CD4-positive, alpha-beta T cell treated with Interleukin-21 for 1 hour (primary cell): ENCODE measurements at regions not wholly inside any gene's neighbourhood (a gene's known extent, or its start where the extent isn't known, plus 50 kb on each side); places are given as distances from the start of the nearest gene placed in this dataset.

Source experiments
- DNase-seq: peaks from one replicate; pipeline ENCODE4 v3.0.0-alpha.2; 2020

GRCh38 chr14:104277416-104278213 lies 139.2 kb downstream of the KIF26A start:
- no peak for DNase-seq

- no peak for DNase-seq
These were observed 139.8 kb downstream of the KIF26A start for GRCh38 chr14:104278214-104278534.

GRCh38 chr14:104280085-104280901 lies 141.9 kb downstream of the KIF26A start:
- DNase-seq = no peak

- no peak for DNase-seq
These were observed 142.7 kb downstream of the KIF26A start for GRCh38 chr14:104280902-104281767.

- DNase-seq = no peak
These were observed 143.4 kb downstream of the KIF26A start for GRCh38 chr14:104281768-104282301.

- no peak for DNase-seq
These were observed 144.2 kb downstream of the KIF26A start for GRCh38 chr14:104282332-104283196.

GRCh38 chr14:104283197-104284106 lies 145.1 kb downstream of the KIF26A start:
- no peak for DNase-seq

- no peak for DNase-seq
These were observed 145.8 kb downstream of the KIF26A start for GRCh38 chr14:104284107-104284592.

GRCh38 chr14:104284636-104285507 lies 146.5 kb downstream of the KIF26A start:
- DNase-seq = no peak

GRCh38 chr14:104285508-104285840 lies 147.1 kb downstream of the KIF26A start:
- DNase-seq = no peak

GRCh38 chr14:104286086-104286485 lies 147.7 kb downstream of the KIF26A start:
- DNase-seq = no peak

GRCh38 chr14:104286496-104286895 lies 148.1 kb downstream of the KIF26A start:
- DNase-seq = no peak

- no peak for DNase-seq
These were observed 149.1 kb downstream of the KIF26A start for GRCh38 chr14:104287301-104288009.

- no peak for DNase-seq
These were observed 149.9 kb downstream of the KIF26A start for GRCh38 chr14:104288272-104288671.

- DNase-seq = no peak
These were observed 151.1 kb downstream of the KIF26A start for GRCh38 chr14:104289507-104289906.

GRCh38 chr14:104290058-104290667 lies 151.8 kb downstream of the KIF26A start:
- no peak for DNase-seq

GRCh38 chr14:104290756-104291122 lies 152.4 kb downstream of the KIF26A start:
- DNase-seq = no peak

GRCh38 chr14:104291123-104292000 lies 153.0 kb downstream of the KIF26A start:
- no peak for DNase-seq
